Activated T-cell treated with anti-CD3 and anti-CD28 coated beads, Interleukin-2, amount 50 U/mL, for 4 hours (primary cell): ENCODE measurements at regions not wholly inside any gene's neighbourhood (a gene's known extent, or its start where the extent isn't known, plus 50 kb on each side); places are given as distances from the start of the nearest gene placed in this dataset.
"Not testable (repeated sequence)": the region's sequence is repeated elsewhere in the genome, so short reads cannot be mapped to it uniquely, and the experiment has no call there.

Experiments used
- ATAC-seq, 2 donors: fragments of 200-7000 bp; cut with Tn5 transposase; one replicate each; pipeline ENCODE4 v1.10.0; 2021
- DNase-seq: peaks from one replicate; pipeline ENCODE4 v3.0.0-alpha.2; 2020
- H3K27me3 Mint-ChIP-seq: one replicate; pipeline ENCODE4 v1.8.0; 2021; ENCODE audit warnings: low read depth, mixed read lengths
- H3K36me3 Mint-ChIP-seq: one replicate; pipeline ENCODE4 v1.8.0; 2022; ENCODE audit warnings: mixed read lengths; ENCODE audit not compliant: insufficient read depth
- H3K4me1 Mint-ChIP-seq: one replicate; pipeline ENCODE4 v1.8.0; 2021; ENCODE audit warnings: low read depth, mixed read lengths
- H3K4me3 Mint-ChIP-seq: one replicate; pipeline ENCODE4 v1.8.0; 2021; ENCODE audit warnings: mild to moderate bottlenecking, moderate library complexity, mixed read lengths
- H3K9me3 Mint-ChIP-seq: one replicate; pipeline ENCODE4 v1.8.0; 2021; ENCODE audit warnings: mixed read lengths

- ATAC-seq = no peak
- H3K9me3 Mint-ChIP-seq = peaks cover 3% of the 10 kb centered on the region
- H3K4me3 Mint-ChIP-seq = no peak overlapping the region
- H3K27me3 Mint-ChIP-seq = no peaks in the 10 kb centered on the region
- H3K36me3 Mint-ChIP-seq = no peaks in the 10 kb centered on the region
- no peak for DNase-seq
- no peaks in the 10 kb centered on the region for H3K4me1 Mint-ChIP-seq
Measured at GRCh38 chr13:70311191-70311590, 202.9 kb upstream of the KLHL1 start.

GRCh38 chr13:70310396-70311119, 202.3 kb upstream of the KLHL1 start:
- Mint-ChIP-seq H3K9me3 (peaks cover 3% of the 10 kb centered on the region), H3K4me1 (no peaks in the 10 kb centered on the region), H3K4me3 (no peak overlapping the region), H3K36me3 (no peaks in the 10 kb centered on the region), H3K27me3 (no peaks in the 10 kb centered on the region)
- ATAC-seq = no peak
- no peak for DNase-seq

- no peak overlapping the region for H3K4me3 Mint-ChIP-seq
- ATAC-seq (no peak), DNase-seq (no peak)
- no peaks in the 10 kb centered on the region for H3K4me1 Mint-ChIP-seq
- H3K36me3 Mint-ChIP-seq = no peaks in the 10 kb centered on the region
- no peaks in the 10 kb centered on the region for H3K27me3 Mint-ChIP-seq
- peaks cover 37% of the 10 kb centered on the region for H3K9me3 Mint-ChIP-seq
Measured at GRCh38 chr13:70297189-70297616, 189.0 kb upstream of the KLHL1 start.

- H3K9me3 Mint-ChIP-seq = peaks cover 18% of the 10 kb centered on the region
- H3K27me3 Mint-ChIP-seq = no peaks in the 10 kb centered on the region
- no peaks in the 10 kb centered on the region for H3K4me1 Mint-ChIP-seq
- no peak overlapping the region for H3K4me3 Mint-ChIP-seq
- ATAC-seq (no peak), DNase-seq (no peak)
- H3K36me3 Mint-ChIP-seq = no peaks in the 10 kb centered on the region
Measured at GRCh38 chr13:70284371-70284770, 176.1 kb upstream of the KLHL1 start.

- H3K4me1 Mint-ChIP-seq = no peaks in the 10 kb centered on the region
- H3K27me3 Mint-ChIP-seq = no peaks in the 10 kb centered on the region
- DNase-seq (no peak), ATAC-seq (no peak)
- no peaks in the 10 kb centered on the region for H3K36me3 Mint-ChIP-seq
- H3K9me3 Mint-ChIP-seq = peaks cover under 1% of the 10 kb centered on the region
- no peak overlapping the region for H3K4me3 Mint-ChIP-seq
Measured at GRCh38 chr13:70275841-70276240, 167.6 kb upstream of the KLHL1 start.

GRCh38 chr13:70255406-70255991, 147.2 kb upstream of the KLHL1 start:
- DNase-seq = no peak
- H3K4me3 Mint-ChIP-seq = no peak overlapping the region
- ATAC-seq = no peak
- peaks cover 4% of the 10 kb centered on the region for H3K9me3 Mint-ChIP-seq
- H3K4me1 Mint-ChIP-seq = no peaks in the 10 kb centered on the region
- H3K27me3 Mint-ChIP-seq = no peaks in the 10 kb centered on the region
- no peaks in the 10 kb centered on the region for H3K36me3 Mint-ChIP-seq

- Mint-ChIP-seq H3K36me3 (no peaks in the 10 kb centered on the region), H3K4me3 (no peak overlapping the region), H3K27me3 (no peaks in the 10 kb centered on the region), H3K9me3 (peaks cover 13% of the 10 kb centered on the region), H3K4me1 (no peaks in the 10 kb centered on the region)
- no peak for DNase-seq
- ATAC-seq = no peak
Measured at GRCh38 chr13:70253834-70254233, 145.6 kb upstream of the KLHL1 start.

- Mint-ChIP-seq H3K36me3 (no peaks in the 10 kb centered on the region), H3K9me3 (peaks cover 14% of the 10 kb centered on the region), H3K4me3 (no peak overlapping the region), H3K27me3 (no peaks in the 10 kb centered on the region), H3K4me1 (no peaks in the 10 kb centered on the region)
- no peak for ATAC-seq
- no peak for DNase-seq
Measured at GRCh38 chr13:70253411-70253810, 145.2 kb upstream of the KLHL1 start.

GRCh38 chr13:70249332-70250064, 141.2 kb upstream of the KLHL1 start:
- DNase-seq = no peak
- no peaks in the 10 kb centered on the region for H3K27me3 Mint-ChIP-seq
- H3K36me3 Mint-ChIP-seq = no peaks in the 10 kb centered on the region
- H3K9me3 Mint-ChIP-seq = peaks cover 14% of the 10 kb centered on the region
- H3K4me3 Mint-ChIP-seq = no peak overlapping the region
- no peaks in the 10 kb centered on the region for H3K4me1 Mint-ChIP-seq
- no peak for ATAC-seq

- ATAC-seq (no peak), DNase-seq (no peak)
- H3K9me3 Mint-ChIP-seq = peaks cover 11% of the 10 kb centered on the region
- no peaks in the 10 kb centered on the region for H3K36me3 Mint-ChIP-seq
- no peaks in the 10 kb centered on the region for H3K4me1 Mint-ChIP-seq
- H3K4me3 Mint-ChIP-seq = no peak overlapping the region
- no peaks in the 10 kb centered on the region for H3K27me3 Mint-ChIP-seq
Measured at GRCh38 chr13:70237131-70237530, 128.9 kb upstream of the KLHL1 start.

- H3K4me1 Mint-ChIP-seq = no peaks in the 10 kb centered on the region
- no peak overlapping the region for H3K4me3 Mint-ChIP-seq
- no peak for DNase-seq
- no peaks in the 10 kb centered on the region for H3K36me3 Mint-ChIP-seq
- H3K27me3 Mint-ChIP-seq = no peaks in the 10 kb centered on the region
- peaks cover 11% of the 10 kb centered on the region for H3K9me3 Mint-ChIP-seq
- ATAC-seq = no peak
Measured at GRCh38 chr13:70235565-70235964, 127.3 kb upstream of the KLHL1 start.

- Mint-ChIP-seq H3K27me3 (no peaks in the 10 kb centered on the region), H3K9me3 (peaks cover 12% of the 10 kb centered on the region), H3K4me1 (no peaks in the 10 kb centered on the region), H3K36me3 (no peaks in the 10 kb centered on the region), H3K4me3 (no peak overlapping the region)
- no peak for ATAC-seq
- no peak for DNase-seq
Measured at GRCh38 chr13:70223911-70224310, 115.7 kb upstream of the KLHL1 start.

GRCh38 chr13:70222926-70223325, 114.7 kb upstream of the KLHL1 start:
- ATAC-seq = no peak
- Mint-ChIP-seq H3K36me3 (no peaks in the 10 kb centered on the region), H3K27me3 (no peaks in the 10 kb centered on the region), H3K9me3 (peaks cover 12% of the 10 kb centered on the region), H3K4me1 (no peaks in the 10 kb centered on the region), H3K4me3 (no peak overlapping the region)
- DNase-seq = no peak

GRCh38 chr13:70218618-70219017, 110.4 kb upstream of the KLHL1 start:
- no peaks in the 10 kb centered on the region for H3K27me3 Mint-ChIP-seq
- no peaks in the 10 kb centered on the region for H3K4me1 Mint-ChIP-seq
- ATAC-seq = no peak
- H3K36me3 Mint-ChIP-seq = no peaks in the 10 kb centered on the region
- H3K9me3 Mint-ChIP-seq = peaks cover 4% of the 10 kb centered on the region
- DNase-seq = no peak
- no peak overlapping the region for H3K4me3 Mint-ChIP-seq

- ATAC-seq, H3K27me3 Mint-ChIP-seq, H3K4me1 Mint-ChIP-seq, H3K36me3 Mint-ChIP-seq, DNase-seq, H3K4me3 Mint-ChIP-seq: not testable (repeated sequence)
- peaks cover 12% of the 10 kb centered on the region for H3K9me3 Mint-ChIP-seq
Measured at GRCh38 chr13:70208968-70209367, 100.7 kb upstream of the KLHL1 start.
